Vagina (tissue), 2 donors: ENCODE measurements at regions not wholly inside any gene's neighbourhood (a gene's known extent, or its start where the extent isn't known, plus 50 kb on each side); places are given as distances from the start of the nearest gene placed in this dataset.

Source experiments
- POLR2AphosphoS5 ChIP-seq, 2 donors: sonication (generic); formaldehyde crosslinking; IDR thresholded peaks; one replicate each; pipeline ENCODE4 v1.9.0; 2017; ENCODE audit warnings: antibody characterized with exemption in 2 of 2, mild to moderate bottlenecking in 2 of 2, low read depth in 1 of 2; ENCODE audit not compliant: insufficient read depth in 1 of 2
- TF ChIP-seq, protein P1 (sequence below), 3 experiments: fragments of 450-650 bp in 2 of 3; fragments of 200-600 bp in 1 of 3; sonication (generic) in 1 of 3; IDR thresholded peaks; one replicate each; pipeline ENCODE4 v1.5.1; 2017 to 2019; ENCODE audit warnings: antibody characterized with exemption in 3 of 3, mild to moderate bottlenecking in 2 of 3, moderate library complexity in 2 of 3

DNA sequence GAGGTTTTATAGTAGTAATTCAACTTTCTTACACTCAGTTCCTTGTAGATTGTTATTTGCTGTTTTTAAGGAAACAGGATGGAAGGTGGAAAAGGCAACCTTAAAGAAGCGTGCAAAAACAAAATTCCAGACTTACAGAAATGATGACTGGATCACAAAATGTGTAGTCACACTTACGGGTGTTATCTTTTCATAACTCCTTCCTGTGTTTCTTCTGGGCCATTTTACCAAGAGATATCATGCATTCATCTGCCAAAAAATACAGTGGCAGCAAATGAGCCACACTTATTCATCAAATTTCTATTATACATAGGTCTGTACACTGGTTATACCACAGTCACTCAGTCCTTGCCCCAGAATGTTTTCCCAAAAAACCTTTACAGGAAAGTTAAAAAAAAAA, 94.3 kb upstream of the IL6 start:
- TF ChIP-seq, protein P1, sequence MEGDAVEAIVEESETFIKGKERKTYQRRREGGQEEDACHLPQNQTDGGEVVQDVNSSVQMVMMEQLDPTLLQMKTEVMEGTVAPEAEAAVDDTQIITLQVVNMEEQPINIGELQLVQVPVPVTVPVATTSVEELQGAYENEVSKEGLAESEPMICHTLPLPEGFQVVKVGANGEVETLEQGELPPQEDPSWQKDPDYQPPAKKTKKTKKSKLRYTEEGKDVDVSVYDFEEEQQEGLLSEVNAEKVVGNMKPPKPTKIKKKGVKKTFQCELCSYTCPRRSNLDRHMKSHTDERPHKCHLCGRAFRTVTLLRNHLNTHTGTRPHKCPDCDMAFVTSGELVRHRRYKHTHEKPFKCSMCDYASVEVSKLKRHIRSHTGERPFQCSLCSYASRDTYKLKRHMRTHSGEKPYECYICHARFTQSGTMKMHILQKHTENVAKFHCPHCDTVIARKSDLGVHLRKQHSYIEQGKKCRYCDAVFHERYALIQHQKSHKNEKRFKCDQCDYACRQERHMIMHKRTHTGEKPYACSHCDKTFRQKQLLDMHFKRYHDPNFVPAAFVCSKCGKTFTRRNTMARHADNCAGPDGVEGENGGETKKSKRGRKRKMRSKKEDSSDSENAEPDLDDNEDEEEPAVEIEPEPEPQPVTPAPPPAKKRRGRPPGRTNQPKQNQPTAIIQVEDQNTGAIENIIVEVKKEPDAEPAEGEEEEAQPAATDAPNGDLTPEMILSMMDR (IDR thresholded peaks at IDR 0.05): no peak
- TF ChIP-seq POLR2AphosphoS5 (IDR thresholded peaks at IDR 0.05; ENCODE audit: insufficient read depth in 1 of 2, low read depth in 1 of 2): no peak
